SJSA1 (cell line): ENCODE measurements at regions not wholly inside any gene's neighbourhood (a gene's known extent, or its start where the extent isn't known, plus 50 kb on each side); places are given as distances from the start of the nearest gene placed in this dataset.

Experiments used
- DNase-seq, 2 experiments: peaks; one replicate each; pipeline ENCODE4 v3.0.0-alpha.2; 2015 to 2020; ENCODE audit warnings: low spot score in 2 of 2, low read depth in 1 of 2
- H3K27ac ChIP-seq: fragments of 250-450 bp; sonication (Bioruptor Pico); 2 replicates; pipeline ENCODE4 v1.5.1; 2020; ENCODE audit warnings: mild to moderate bottlenecking, moderate library complexity
- H3K27me3 ChIP-seq: fragments of 250-450 bp; sonication (Bioruptor Pico); replicated peaks from 2 replicates; pipeline ENCODE4 v1.5.1; 2020; ENCODE audit warnings: mild to moderate bottlenecking, moderate library complexity
- H3K36me3 ChIP-seq: fragments of 250-450 bp; sonication (Bioruptor Pico); 2 replicates; pipeline ENCODE4 v1.5.1; 2020; ENCODE audit warnings: mild to moderate bottlenecking
- H3K4me1 ChIP-seq: fragments of 250-450 bp; sonication (Bioruptor Pico); replicated peaks from 2 replicates; pipeline ENCODE4 v1.6.1; 2021; ENCODE audit warnings: mild to moderate bottlenecking
- H3K4me3 ChIP-seq: fragments of 250-450 bp; sonication (Bioruptor Pico); 2 replicates; pipeline ENCODE4 v1.5.1; 2020; ENCODE audit warnings: mild to moderate bottlenecking
- H3K9me3 ChIP-seq: fragments of 250-450 bp; sonication (Bioruptor Pico); replicated peaks from 2 replicates; pipeline ENCODE4 v1.5.1; 2020; ENCODE audit warnings: mild to moderate bottlenecking

DNA sequence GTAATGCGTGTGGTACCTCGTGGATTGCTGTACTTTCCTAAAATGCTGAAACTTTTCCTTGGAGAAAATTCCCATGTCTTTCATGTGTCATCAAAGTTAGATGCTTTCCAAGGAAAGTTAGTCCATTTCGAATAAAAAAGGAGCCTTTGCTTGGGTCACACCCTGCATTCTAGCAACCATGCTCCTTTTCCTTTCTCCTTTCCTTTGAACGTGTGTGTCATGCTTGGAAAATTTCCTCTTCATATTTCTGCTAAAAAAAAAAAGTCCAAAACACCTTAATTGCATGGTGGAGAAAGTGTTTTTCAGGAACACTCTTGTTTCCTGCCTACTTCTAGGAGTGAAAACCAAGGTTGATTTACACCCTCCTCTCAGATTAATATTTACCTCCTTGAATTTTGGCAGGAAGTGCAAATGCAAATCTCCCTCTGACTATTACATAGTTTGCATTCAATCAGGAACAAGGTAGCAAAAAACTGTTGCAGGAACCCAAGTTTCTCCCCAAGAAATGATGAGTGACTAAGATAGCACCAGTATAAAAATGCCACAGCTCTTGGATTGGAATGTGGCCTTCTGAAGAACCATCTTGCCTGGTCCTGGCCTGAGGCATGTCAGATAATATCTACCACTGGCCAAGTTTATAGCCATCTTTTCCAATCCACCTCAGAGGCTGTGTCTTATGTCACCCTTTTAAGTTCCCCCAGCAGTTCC lies 590.6 kb downstream of the QKI start:
- Histone ChIP-seq H3K4me1 (no peaks in the 10 kb centered on the region), H3K36me3 (no peaks in the 10 kb centered on the region), H3K9me3 (no peaks in the 10 kb centered on the region), H3K27ac (no peak overlapping the region), H3K4me3 (no peak overlapping the region), H3K27me3 (no peaks in the 10 kb centered on the region)
- no peak for DNase-seq

DNA sequence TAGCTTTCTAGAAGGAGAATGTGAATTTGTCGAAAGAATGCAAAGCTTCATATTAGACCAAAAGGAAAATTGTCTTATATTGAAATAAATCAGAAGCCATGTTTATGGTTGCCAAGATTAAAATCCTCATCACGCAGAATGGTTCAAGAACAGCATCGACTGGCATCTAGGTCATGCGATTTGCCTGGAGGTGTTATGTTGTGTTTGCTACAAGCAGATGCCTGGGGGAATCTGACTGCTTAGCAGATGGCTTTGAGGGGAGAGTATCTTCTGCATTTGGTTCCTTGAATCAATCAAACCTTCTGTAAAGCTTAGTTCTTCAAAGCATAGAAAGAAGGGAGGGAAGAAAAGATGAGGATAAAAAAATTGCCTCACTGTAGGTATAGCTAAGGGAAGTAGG lies 585.8 kb downstream of the QKI start:
- Histone ChIP-seq H3K9me3 (no peaks in the 10 kb centered on the region), H3K27me3 (no peaks in the 10 kb centered on the region), H3K27ac (no peak overlapping the region), H3K4me3 (no peak overlapping the region), H3K36me3 (no peaks in the 10 kb centered on the region), H3K4me1 (no peaks in the 10 kb centered on the region)
- no peak for DNase-seq

DNA sequence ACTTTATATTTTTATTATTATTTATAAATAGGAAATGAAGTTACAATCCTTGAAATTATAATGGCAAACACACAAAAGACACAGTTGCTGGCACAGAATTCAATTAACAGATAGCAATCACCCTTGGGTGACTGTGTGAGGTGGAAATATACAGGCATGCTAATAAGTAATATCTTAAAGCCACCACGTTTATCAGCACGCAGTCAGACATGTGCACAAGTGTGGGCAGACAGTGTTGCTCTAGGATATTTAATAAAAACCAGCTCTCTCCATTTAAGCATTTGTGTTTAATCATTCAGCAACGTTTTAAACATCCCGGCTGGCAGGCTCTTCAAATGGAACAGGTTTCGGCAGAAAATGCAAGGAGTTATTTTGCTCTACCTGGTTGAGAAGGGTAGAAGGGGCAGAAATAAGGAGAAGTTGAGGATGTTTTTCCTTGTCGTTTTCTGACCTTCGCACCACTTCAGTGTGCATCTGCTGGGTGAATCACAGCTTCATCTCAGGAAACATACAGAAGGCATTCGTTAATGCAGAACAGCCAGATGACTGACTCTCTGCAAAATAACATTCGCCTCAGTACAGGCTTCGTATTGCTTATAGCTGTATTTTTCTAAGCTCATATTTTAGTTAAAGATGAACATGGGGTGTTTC lies 585.1 kb downstream of the QKI start:
- H3K4me3 ChIP-seq, result no peak overlapping the region

DNA sequence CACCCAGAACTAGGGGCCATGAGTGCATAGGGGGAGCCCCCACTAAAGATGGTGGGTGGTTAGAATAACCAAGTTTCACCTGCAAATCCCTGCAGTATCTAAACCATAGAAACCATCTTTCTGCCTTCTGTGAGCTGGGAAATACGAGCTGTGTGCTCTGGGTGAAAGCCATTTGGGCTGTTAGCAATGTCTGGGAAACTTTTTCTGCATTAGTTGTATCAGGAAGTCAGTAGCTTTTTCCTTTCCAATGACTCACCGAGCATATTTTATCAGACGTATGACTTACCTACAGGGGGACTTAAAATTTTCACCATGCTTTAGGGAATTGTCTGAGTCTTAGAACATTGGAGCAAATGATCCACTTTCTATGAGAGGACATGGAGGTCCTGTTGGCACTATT lies 584.0 kb downstream of the QKI start:
- H3K36me3 ChIP-seq, result no peaks in the 10 kb centered on the region
- DNase-seq, result no peak
- no peak overlapping the region for H3K4me3 ChIP-seq
- H3K27ac ChIP-seq, result no peak overlapping the region
- H3K9me3 ChIP-seq, result no peaks in the 10 kb centered on the region
- H3K4me1 ChIP-seq, result no peaks in the 10 kb centered on the region
- no peaks in the 10 kb centered on the region for H3K27me3 ChIP-seq

More for the DNA sequence above, 585.1 kb downstream of the QKI start:
- Histone ChIP-seq H3K27me3 (no peaks in the 10 kb centered on the region), H3K36me3 (no peaks in the 10 kb centered on the region), H3K9me3 (no peaks in the 10 kb centered on the region), H3K4me1 (no peaks in the 10 kb centered on the region), H3K27ac (no peak overlapping the region)
- no peak for DNase-seq

DNA sequence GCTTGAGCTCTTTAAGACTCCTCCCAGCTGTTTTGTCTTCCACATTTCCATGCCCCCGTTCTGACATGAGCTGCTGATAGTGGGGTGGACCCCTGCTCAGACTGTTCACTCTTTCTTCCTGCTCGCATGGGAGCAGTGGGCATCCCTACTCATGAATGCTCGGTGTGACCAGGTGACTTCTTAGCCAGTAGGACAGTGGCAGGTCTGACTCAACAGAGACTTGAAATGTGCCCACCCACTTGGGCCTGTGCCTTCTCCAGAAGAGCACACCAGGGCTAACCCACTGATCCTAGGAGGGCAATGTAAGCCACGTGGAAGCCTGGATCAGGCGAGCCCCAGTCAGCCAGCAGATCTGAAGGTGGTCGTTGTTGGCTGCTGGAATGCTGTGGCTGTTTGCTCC lies 582.0 kb downstream of the QKI start:
- Histone ChIP-seq H3K4me1 (no peaks in the 10 kb centered on the region), H3K27ac (no peak overlapping the region), H3K27me3 (no peaks in the 10 kb centered on the region), H3K4me3 (no peak overlapping the region), H3K36me3 (no peaks in the 10 kb centered on the region), H3K9me3 (no peaks in the 10 kb centered on the region)
- DNase-seq, result no peak

DNA sequence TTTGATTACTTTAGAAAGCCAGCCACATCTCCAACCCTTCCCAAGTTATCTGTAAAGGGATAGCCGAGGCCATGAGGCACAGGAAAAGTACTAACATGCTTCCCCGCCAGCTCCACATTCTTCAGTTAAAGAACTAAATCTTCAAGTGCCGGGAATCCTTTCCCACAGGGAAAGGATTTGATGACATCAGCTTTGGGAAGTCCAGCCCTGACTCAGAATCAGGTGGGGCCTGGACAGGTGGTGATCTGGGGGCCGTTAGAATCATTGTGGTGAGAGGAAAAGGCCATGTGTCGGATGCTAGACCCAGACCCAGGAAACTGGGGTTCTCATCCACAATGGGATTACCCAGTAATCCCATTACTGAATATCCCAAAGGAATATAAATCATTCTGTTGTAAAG lies 580.0 kb downstream of the QKI start:
- Histone ChIP-seq H3K27ac (no peak overlapping the region), H3K4me3 (no peak overlapping the region), H3K27me3 (no peaks in the 10 kb centered on the region), H3K4me1 (no peaks in the 10 kb centered on the region), H3K36me3 (no peaks in the 10 kb centered on the region), H3K9me3 (no peaks in the 10 kb centered on the region)
- DNase-seq, result no peak

DNA sequence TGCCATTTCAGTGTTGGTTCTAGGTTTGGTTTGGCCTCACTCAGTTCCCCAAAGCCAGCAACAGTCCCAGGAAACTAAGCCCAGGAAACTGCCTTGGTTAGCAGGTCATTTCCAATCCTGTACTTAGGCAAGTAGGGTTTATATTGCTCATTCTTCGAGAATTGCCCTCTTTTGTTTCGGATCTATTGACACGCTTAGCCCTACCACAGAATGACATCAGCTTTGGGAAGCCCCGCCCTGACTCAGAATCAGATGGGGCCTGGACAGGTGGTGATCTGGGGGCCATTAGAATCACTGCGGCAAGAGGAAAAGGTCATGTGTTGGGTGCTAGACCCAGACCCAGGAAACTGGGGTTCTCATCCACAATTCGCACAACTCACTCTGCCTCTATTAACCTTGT lies 578.2 kb downstream of the QKI start:
- DNase-seq, result no peak
- no peaks in the 10 kb centered on the region for H3K27me3 ChIP-seq
- no peaks in the 10 kb centered on the region for H3K36me3 ChIP-seq
- no peaks in the 10 kb centered on the region for H3K9me3 ChIP-seq
- no peaks in the 10 kb centered on the region for H3K4me1 ChIP-seq
- no peak overlapping the region for H3K27ac ChIP-seq
- no peak overlapping the region for H3K4me3 ChIP-seq

DNA sequence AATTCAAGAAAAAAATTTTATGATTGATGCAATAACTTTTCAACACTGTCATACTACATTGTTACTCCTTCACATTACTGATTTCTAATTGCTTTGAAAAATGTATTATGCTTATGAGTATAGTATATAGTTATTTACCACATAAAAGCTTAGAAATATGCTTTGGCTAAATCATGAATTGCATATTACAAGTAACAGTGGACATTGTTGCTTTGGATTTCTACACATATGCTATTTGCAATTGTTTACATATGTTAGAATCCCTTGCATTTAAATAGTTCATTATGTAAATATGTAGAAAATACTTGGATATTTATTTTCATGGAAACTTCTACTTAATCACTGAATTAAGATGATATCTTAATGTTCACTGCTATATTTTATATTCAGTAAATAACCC lies 577.5 kb downstream of the QKI start:
- H3K27me3 ChIP-seq, result no peaks in the 10 kb centered on the region
- no peaks in the 10 kb centered on the region for H3K9me3 ChIP-seq
- no peak overlapping the region for H3K27ac ChIP-seq
- H3K4me1 ChIP-seq, result no peaks in the 10 kb centered on the region
- H3K36me3 ChIP-seq, result no peaks in the 10 kb centered on the region
- no peak for DNase-seq
- H3K4me3 ChIP-seq, result no peak overlapping the region

DNA sequence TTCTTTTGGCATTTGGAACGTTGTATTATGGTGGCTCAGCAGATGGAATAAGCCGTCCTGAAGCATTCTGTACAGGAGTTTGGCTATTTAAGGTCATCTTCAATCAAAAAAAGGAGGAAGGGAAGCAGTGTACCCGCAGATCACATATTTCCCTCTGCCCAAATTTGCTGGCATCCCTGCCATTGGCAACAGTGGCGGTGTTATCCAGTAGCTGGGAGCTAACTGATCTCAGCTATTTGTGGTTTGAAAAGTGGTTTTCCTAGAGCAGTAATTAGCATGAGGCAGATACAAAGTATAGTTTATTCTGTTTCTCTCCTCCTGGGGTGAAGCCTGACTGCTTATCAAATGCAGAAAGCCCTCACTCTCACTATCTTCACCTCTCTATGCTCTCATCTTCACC lies 576.8 kb downstream of the QKI start:
- no peak for DNase-seq

DNA sequence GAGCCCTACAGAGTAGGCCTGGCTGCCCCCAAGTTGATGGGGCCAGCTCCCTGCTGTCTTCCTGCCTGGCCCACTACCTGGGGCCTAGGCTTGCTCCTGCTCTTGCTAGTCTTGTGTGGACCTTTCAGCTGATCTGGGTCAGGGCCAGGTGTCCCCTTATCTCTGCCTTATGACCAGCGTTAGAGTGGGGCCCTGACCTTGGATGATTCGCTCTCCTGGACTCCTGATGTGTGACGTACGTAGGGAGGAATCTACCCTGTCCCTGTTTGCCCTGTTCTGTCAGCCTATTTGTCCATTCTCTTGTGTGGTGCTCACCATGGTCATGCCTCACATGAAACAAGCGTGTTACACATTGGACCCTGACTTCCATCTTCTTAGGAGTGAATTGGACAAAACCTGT lies 571.8 kb downstream of the QKI start:
- no peak overlapping the region for H3K27ac ChIP-seq
- no peaks in the 10 kb centered on the region for H3K4me1 ChIP-seq
- H3K27me3 ChIP-seq, result no peaks in the 10 kb centered on the region
- H3K36me3 ChIP-seq, result no peaks in the 10 kb centered on the region
- H3K9me3 ChIP-seq, result no peaks in the 10 kb centered on the region
- DNase-seq, result no peak
- no peak overlapping the region for H3K4me3 ChIP-seq

More for the DNA sequence above, 576.8 kb downstream of the QKI start:
- Histone ChIP-seq H3K36me3 (no peaks in the 10 kb centered on the region), H3K4me3 (no peak overlapping the region), H3K27ac (no peak overlapping the region), H3K27me3 (no peaks in the 10 kb centered on the region), H3K4me1 (no peaks in the 10 kb centered on the region), H3K9me3 (no peaks in the 10 kb centered on the region)

DNA sequence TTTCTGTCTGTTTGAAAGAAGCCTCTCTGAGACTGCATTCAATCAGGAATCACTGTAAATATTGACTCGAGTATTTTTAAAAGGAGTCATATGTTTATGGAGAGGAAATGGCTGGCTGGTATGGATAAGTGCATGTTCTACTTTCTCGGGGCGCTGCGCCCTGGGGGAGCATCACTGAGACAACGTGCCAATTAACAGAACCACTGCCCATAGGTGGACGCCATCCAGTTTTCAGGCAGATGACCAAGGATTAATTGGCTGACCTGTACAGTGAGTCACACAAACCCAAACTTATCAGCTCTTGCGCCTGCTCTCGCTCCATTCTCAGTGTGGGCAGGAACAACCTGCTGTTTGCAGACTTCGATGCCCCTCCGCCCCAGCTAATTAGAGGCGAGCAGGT lies 571.2 kb downstream of the QKI start:
- no peak overlapping the region for H3K27ac ChIP-seq
- no peak overlapping the region for H3K4me3 ChIP-seq
- no peaks in the 10 kb centered on the region for H3K27me3 ChIP-seq
- H3K9me3 ChIP-seq, result no peaks in the 10 kb centered on the region
- H3K36me3 ChIP-seq, result no peaks in the 10 kb centered on the region
- no peaks in the 10 kb centered on the region for H3K4me1 ChIP-seq
- no peak for DNase-seq

DNA sequence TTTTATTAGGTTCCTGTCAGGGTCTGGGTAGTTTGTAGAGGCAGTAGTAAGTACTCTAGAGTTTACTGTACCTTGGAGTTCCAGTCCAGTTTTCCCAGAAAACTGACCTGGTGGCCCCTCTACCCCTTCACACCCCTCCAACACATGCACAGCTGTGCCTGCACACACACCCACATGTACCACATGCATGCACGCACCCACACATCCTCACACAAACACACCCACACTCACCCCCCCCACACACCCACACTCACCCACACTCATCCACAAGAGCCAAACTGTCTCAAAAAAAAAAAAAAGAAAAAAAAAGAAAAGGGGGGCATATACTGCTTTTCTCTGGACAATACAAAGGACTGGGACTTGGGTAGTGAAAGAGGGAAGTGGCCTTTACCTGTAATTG lies 570.5 kb downstream of the QKI start:
- Histone ChIP-seq H3K4me3 (no peak overlapping the region), H3K4me1 (no peaks in the 10 kb centered on the region), H3K36me3 (no peaks in the 10 kb centered on the region), H3K27me3 (no peaks in the 10 kb centered on the region), H3K27ac (no peak overlapping the region), H3K9me3 (0 out of 2 replicates have a peak, but pooled peaks cover 3% of the 10 kb centered on the region)
- no peak for DNase-seq

DNA sequence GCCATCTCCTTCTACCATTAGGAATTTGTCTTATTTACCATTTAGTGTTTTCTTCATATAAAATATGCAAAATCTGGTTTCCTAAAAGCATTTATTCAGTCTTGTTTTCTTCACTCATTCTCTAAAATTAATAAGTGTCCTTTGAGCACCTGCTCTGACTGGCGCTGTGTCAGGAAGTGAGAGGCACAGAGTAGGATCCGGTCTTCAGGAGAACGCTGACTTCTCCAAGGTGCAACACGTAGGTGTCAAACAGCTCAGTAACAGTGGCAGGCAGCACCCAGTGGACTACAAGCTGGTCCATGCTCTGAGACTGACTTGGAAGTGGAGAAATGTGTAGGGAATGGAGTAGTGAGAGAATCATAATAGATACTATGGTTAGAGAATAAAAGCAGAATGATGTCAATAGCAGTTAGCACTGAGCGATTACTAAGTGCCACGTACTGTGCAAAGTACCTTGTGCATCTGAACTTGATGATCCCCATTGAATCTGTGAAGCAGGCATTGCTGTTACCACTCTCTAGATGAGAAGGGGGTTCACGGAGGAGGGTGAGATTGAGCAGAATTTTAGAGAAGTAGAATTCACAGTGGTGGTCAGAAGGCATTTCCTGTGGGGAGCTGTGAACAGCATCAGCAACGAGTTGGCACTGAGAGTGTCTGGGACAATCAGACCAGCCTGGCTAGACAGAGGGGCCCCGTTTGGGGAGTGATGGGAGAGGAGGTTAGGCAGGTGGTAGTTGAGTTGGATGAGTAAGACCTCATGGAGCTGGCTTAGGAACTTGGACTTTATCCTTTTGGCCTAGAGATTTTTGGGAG lies 569.8 kb downstream of the QKI start:
- H3K27ac ChIP-seq, result no peak overlapping the region
- no peak for DNase-seq
- 0 out of 2 replicates have a peak, but pooled peaks cover 3% of the 10 kb centered on the region for H3K9me3 ChIP-seq
- H3K4me1 ChIP-seq, result no peaks in the 10 kb centered on the region
- H3K4me3 ChIP-seq, result no peak overlapping the region
- H3K27me3 ChIP-seq, result no peaks in the 10 kb centered on the region
- no peaks in the 10 kb centered on the region for H3K36me3 ChIP-seq

DNA sequence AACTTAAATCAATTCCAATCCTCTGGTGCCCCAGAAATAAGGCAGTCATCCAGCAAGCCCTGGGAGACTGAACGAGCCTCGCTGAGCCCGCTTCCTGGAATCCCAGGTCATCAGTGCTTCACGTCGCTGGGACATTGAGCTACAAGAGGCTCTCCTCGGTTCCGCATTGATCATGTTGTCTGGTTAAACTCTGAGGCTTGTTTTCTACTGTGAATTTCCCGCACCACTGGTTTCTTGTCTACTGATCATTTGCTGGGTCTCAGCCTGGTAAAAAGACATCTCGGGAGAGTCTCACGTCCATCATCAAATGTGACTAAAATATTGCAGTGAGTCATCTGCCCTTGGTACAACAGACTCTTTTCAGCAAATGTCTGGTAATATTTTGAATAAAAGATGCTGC lies 569.2 kb downstream of the QKI start:
- no peak for DNase-seq
- H3K4me3 ChIP-seq, result no peak overlapping the region

More for the DNA sequence above, 569.2 kb downstream of the QKI start:
- no peaks in the 10 kb centered on the region for H3K4me1 ChIP-seq
- H3K27ac ChIP-seq, result no peak overlapping the region
- H3K9me3 ChIP-seq, result 0 out of 2 replicates have a peak, but pooled peaks cover 3% of the 10 kb centered on the region
- no peaks in the 10 kb centered on the region for H3K27me3 ChIP-seq
- H3K36me3 ChIP-seq, result no peaks in the 10 kb centered on the region
